ENCODE measurements at regions not wholly inside any gene's neighbourhood (a gene's known extent, or its start where the extent isn't known, plus 50 kb on each side); places are given as distances from the start of the nearest gene placed in this dataset.

GRCh38 chr2:150767991-150768746, 280.7 kb upstream of the RND3 start:
- TF ChIP-seq FOXM1 (IDR thresholded peaks at IDR 0.05; ENCODE audit: borderline replicate concordance, low read depth) (no peak), EGR1 (IDR thresholded peaks at IDR 0.05) (no peak), REST (IDR thresholded peaks at IDR 0.05; ENCODE audit: low read depth) (no peak), NFIC (IDR thresholded peaks at IDR 0.05) (no peak), CREB1 (IDR thresholded peaks at IDR 0.05; ENCODE audit: low read depth) (no peak), RAD21 (IDR thresholded peaks at IDR 0.05; ENCODE audit: low read depth) (no peak), TAF1 (IDR thresholded peaks at IDR 0.05; ENCODE audit: low read depth) (no peak), MAX (IDR thresholded peaks at IDR 0.05) (no peak), TCF12 (IDR thresholded peaks at IDR 0.05; ENCODE audit: low read depth) (no peak), CEBPB (IDR thresholded peaks at IDR 0.05) (no peak), YY1 (IDR thresholded peaks at IDR 0.05; ENCODE audit: low read depth) (no peak), TEAD4 (IDR thresholded peaks at IDR 0.05) (no peak), EP300 (IDR thresholded peaks at IDR 0.05; ENCODE audit: borderline replicate concordance) (no peak), USF1 (IDR thresholded peaks at IDR 0.05) (no peak), ZBTB7A (IDR thresholded peaks at IDR 0.05; ENCODE audit: low read depth) (no peak)

GRCh38 chr2:150762571-150762970, 275.1 kb upstream of the RND3 start:
- TF ChIP-seq YY1 (IDR thresholded peaks at IDR 0.05; ENCODE audit: low read depth) (no peak), NFIC (IDR thresholded peaks at IDR 0.05) (no peak), USF1 (IDR thresholded peaks at IDR 0.05) (no peak), TEAD4 (IDR thresholded peaks at IDR 0.05) (no peak), TCF12 (IDR thresholded peaks at IDR 0.05; ENCODE audit: low read depth) (no peak), REST (IDR thresholded peaks at IDR 0.05; ENCODE audit: low read depth) (no peak), EP300 (IDR thresholded peaks at IDR 0.05; ENCODE audit: borderline replicate concordance) (no peak), RAD21 (IDR thresholded peaks at IDR 0.05; ENCODE audit: low read depth) (no peak), FOXM1 (IDR thresholded peaks at IDR 0.05; ENCODE audit: borderline replicate concordance, low read depth) (no peak), CEBPB (IDR thresholded peaks at IDR 0.05) (no peak)

- TF ChIP-seq TCF12 (IDR thresholded peaks at IDR 0.05; ENCODE audit: low read depth) (no peak), MAX (IDR thresholded peaks at IDR 0.05) (no peak), REST (IDR thresholded peaks at IDR 0.05; ENCODE audit: low read depth) (no peak)
These were observed 272.1 kb upstream of the RND3 start for GRCh38 chr2:150759531-150759930.

- TF ChIP-seq NFIC (IDR thresholded peaks at IDR 0.05) (no peak), TCF12 (IDR thresholded peaks at IDR 0.05; ENCODE audit: low read depth) (no peak), MAX (IDR thresholded peaks at IDR 0.05) (no peak), ZBTB7A (IDR thresholded peaks at IDR 0.05; ENCODE audit: low read depth) (no peak), FOXM1 (IDR thresholded peaks at IDR 0.05; ENCODE audit: borderline replicate concordance, low read depth) (no peak), TEAD4 (IDR thresholded peaks at IDR 0.05) (no peak), EGR1 (IDR thresholded peaks at IDR 0.05) (no peak), EP300 (IDR thresholded peaks at IDR 0.05; ENCODE audit: borderline replicate concordance) (no peak), YY1 (IDR thresholded peaks at IDR 0.05; ENCODE audit: low read depth) (no peak), CREB1 (IDR thresholded peaks at IDR 0.05; ENCODE audit: low read depth) (no peak), TAF1 (IDR thresholded peaks at IDR 0.05; ENCODE audit: low read depth) (no peak), REST (IDR thresholded peaks at IDR 0.05; ENCODE audit: low read depth) (no peak), CEBPB (IDR thresholded peaks at IDR 0.05) (no peak), USF1 (IDR thresholded peaks at IDR 0.05) (no peak), RAD21 (IDR thresholded peaks at IDR 0.05; ENCODE audit: low read depth) (no peak)
These were observed 271.6 kb upstream of the RND3 start for GRCh38 chr2:150759106-150759505.
